Fibroblast of skin of right biceps (primary cell): ENCODE measurements at regions not wholly inside any gene's neighbourhood (a gene's known extent, or its start where the extent isn't known, plus 50 kb on each side); places are given as distances from the start of the nearest gene placed in this dataset.

Source experiments
- DNase-seq: peaks from one replicate; pipeline ENCODE4 v3.0.0-alpha.2; 2013

DNA sequence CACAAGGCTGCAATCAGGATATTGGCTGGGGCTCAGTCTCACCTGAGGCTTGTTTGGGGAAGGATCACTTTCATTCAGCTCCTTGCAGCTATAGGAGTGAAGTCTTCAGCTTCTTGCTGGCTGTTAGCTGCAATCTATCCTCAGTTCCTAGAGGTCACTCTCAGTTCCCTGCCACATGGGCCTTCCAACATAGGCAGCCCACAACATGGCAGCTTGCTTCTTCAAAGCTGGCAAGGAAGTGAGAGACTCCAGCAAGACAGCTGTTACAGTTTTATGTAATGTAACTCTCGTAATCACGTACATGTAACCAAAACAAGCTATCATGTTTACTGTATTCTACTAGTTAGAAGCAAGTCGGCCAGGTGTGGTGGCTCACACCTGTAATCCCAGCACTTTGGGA is 226.9 kb downstream of the CDC5L start:
- DNase-seq = no peak

DNA sequence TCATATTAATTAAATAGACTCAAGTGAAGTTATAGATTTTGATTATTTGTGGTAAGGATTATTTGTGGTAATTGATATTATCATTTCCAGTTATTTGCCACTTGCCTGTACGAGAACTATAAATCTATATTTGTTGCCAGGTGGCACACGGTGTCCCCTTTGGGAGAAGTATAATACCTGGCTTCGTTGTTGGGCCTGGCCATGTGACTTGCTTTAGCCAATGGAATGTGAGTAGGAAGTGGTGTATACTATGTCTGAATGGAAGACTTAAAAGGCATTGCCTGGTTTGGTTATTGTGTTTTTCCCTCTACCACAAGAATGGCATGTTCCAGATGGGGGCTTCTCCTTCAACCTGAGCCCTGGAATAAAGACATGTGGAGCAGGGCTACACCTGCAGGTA is 228.1 kb downstream of the CDC5L start:
- DNase-seq = no peak

DNA sequence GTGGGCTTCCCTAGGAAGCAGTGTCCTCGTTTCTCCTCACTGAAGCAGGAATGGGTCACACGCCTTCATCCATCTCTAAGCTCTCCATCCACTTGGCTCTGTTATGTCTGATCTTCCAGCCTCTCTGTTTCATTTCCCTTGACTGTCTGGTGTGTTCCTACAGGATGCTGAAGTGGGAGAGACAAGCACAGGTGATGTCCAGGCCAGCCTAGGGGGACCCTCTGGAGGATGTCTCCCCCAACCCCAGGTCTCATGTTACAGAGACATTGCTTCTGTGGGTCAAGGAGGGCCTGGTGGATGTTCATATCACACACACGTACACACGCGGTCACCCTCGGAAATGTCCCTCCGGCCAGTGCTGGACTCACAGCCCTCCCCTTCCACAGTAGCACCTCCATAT is 229.9 kb downstream of the CDC5L start:
- no peak for DNase-seq

DNA sequence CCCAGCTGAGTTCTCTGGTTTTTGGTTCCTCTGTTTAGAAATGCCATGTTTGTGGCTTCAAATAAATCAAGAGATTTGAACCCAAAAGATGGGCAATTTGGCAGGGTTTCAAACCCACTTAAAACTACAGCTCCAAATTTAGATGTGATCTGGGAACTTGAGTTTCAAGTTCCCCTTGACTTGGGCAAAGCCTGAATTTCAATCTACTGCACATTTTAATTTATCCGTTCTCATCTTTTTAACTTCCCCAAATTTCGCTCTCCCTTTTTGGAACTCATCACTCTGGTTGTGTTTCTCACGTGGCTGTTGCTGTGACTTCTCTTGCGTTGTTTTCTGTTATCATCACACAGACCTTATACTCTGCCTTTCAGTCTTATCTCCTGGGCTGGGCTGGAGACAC is 230.9 kb downstream of the CDC5L start:
- DNase-seq = no peak

DNA sequence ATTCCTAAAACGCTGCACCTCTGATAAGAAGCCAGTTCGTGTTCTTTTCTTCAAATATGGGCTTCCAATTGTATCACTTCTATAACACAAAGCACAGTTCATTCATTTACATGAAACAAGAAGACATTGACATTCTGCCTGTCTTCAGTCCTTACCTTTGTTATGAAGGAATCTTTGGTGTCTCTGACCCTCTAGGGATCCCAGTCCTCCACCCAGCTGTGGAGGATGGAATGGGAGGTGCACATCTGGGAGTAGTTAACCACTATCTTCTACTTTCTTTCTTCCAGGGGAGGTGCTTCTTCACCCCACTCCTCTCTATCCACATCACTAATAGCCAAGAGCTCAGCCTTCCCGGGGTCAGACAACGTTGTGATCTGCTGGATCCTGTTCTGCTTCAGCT is 233.4 kb downstream of the CDC5L start:
- DNase-seq = no peak

DNA sequence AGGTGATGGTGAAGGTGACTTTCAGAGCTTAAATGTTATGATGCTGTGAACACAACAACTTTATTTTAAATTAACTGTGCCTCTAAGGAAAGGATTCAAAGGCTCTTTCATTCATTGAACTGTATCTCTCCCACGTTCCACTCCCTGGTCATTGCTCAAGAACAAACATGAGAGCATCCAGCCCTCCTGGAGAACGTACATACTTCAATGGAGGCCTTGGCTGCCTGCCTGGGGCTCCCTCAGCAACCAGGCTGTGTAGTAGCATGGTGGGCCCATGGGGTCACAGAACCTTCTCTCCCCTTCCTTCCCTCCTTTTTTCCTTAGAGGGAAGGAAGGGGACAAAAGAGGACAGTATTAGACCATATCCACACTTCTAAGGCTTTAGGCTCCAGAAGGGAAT is 234.3 kb downstream of the CDC5L start:
- DNase-seq = no peak

DNA sequence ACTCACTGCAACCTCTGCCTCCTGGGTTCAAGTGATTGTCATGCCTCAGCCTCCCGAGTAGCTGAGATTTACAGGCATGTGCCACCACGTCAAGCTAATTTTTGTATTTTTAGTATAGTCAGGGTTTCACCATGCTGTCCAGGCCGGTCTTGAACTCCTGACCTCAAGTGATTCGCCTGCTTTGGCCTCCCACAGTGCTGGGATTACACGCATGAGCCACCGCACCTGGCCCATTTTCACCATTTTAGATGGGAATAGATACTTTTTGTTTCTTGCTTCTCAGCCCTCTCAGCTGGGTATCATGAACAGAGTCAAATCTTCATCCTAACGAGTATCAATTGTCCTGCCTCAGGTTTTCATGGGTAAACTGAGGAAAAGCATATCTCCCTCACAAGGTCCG is 235.0 kb downstream of the CDC5L start:
- no peak for DNase-seq

DNA sequence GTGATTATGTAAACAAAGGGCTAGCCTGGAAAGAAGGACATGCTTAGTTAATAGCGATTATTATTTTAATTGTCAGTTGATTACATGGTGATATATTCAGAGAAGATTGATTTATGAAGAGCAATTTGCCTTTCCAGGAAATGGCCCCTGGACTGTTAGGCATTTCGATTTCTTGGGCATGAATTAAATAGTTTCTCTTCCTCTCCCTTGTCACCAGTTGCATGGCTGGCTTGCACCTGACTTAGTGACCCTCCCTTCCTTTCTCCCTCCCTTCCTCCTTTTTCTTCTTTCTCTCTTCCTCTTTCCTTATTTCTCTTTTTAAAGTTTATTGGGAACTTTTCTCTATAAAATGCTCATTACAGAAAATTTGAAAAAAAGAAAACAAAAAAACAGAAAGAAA is 235.4 kb downstream of the CDC5L start:
- DNase-seq = no peak

DNA sequence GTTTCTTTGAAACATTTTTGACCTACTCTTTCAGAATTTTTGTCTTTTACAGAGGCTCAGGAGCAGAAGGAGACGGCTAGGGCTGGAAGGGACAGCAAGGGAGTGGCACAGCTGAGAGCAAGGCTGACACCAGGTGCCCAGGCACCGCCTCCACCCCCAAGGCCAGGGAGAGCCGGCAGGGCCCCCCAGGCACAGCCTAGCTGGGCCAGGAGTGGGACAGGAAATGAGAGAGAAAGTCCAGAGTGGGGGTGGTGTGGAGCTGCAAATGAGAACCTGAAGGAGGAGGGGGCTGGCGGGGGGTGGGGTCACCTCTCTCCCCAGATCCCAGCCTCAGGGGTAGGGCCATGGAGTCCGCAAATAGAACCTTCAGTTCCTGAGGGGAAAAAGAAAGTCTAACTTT is 236.7 kb downstream of the CDC5L start:
- DNase-seq = no peak

DNA sequence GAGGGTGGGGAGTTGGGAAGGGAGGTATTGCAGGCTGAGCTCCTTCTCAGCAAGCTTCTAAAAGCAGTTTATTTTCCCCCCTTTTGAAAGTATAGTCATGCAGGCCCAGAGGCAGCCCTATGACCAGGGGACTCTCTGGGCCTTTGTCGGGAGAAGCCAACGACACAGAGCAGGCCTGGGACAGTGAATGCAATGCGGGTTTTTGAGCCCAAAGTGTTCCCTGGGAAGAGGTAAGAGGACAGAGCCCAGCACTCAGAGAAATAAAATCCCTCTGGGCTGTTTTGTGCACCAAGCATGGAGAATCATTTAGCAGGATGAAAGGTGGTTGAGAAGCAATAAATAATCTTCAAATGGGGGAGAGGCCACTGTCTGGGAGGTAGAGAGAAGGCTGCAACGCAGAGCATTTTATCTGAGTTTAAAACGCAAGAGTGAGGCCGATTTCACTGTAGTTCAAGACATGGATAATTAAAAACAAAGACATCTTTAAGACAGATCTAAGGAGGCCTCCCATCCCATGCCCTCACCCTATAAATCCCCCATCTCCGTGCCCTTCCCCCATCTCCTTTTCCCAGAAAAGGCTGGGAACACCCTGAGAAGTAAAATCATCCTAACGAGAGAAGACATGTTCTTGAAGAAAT is 237.5 kb downstream of the CDC5L start:
- no peak for DNase-seq

DNA sequence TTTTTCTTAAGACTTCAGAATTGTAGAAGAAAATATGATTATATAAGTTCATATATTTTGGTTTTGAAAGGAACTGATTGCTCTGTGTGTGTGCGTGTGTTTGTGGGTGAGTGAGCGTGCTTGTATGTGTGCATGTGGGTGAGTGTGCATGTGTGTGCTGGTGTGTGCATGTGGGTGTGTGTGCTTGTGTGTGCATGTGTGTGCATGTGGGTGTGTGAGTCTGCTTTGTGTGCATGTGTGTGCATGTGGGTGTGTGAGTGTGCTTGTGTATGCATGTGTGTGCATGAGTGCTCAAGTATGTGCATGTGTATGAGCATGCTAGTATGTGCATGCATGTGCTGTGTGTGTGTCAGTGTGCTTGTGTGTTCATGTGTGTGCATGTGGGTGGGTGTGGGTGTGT is 238.5 kb downstream of the CDC5L start:
- DNase-seq = no peak

DNA sequence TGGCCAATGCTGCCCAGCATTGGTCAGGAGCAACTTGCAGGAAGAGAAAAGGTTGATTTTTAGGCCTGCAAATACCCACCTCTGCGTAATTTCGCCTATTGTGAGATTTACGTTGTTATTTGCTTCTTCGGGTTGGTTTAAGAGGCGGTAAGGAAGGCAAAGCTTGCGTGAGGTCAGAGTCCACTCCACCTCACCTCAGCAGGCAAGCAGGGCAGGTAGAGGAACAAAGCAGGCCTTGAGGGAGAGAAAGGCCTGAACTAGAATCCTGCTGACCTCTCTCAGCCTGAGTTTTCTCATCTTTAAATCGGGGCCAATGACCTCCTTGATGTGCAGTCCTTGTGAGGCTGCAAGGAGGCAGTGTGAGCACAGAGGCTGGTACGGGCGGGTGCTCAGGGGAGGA is 239.1 kb downstream of the CDC5L start:
- no peak for DNase-seq

DNA sequence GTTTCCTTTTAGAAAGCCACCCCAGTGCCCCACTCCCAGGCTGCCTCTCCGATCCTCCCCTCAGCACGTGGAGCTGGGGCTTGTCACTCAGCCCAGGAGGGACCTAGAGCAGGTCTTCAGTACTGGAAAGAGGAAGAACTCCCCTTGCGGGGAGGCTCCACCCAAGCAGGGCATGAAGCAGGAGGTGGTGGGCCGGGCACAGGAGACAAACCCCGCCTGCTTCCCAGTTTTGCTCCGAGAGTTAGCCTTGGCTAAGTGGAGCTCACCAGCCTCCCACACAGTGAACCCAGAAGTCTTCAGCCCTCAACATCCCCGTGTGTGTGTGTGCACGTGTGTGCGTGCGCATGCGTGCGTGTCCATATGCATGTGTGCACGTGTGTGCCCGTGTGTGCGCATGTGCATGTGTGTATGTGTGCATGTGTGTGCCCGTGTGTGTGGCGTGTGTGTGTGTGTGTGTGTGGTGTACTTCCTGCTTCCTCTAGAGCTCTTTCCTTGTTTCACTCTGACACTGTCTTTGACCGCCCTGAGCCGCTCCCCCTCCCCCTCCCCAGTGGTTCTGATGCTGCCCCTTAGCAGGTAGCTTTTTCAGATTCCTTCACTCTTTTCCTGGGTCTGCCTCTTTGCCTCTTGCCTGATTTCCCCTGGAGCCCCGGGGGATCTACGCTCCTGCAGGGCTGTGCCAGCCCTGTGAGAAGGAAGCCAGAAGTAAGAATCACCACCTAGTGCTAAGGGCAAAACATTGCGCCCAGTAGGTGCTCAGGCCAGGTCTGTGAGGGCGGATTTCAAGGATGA is 239.8 kb downstream of the CDC5L start:
- no peak for DNase-seq

DNA sequence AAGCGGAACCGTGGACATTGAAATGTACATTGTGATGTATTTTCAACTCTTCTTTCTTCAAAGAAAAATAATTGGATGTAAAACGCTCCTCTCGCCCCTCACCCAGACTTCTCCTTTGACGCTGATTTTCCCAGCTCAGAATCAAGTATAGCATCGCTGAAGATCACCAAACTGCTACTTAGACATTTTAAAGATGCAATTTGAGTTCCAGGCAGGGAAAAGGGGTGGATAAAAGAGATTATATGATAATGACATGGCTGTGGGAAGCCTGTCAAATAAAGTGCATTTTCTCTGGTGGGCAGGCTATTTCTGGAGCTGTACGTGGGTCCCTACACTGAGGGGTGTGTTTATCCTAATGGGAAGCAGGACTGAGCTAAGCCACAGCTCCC is 240.4 kb downstream of the CDC5L start:
- DNase-seq = no peak

DNA sequence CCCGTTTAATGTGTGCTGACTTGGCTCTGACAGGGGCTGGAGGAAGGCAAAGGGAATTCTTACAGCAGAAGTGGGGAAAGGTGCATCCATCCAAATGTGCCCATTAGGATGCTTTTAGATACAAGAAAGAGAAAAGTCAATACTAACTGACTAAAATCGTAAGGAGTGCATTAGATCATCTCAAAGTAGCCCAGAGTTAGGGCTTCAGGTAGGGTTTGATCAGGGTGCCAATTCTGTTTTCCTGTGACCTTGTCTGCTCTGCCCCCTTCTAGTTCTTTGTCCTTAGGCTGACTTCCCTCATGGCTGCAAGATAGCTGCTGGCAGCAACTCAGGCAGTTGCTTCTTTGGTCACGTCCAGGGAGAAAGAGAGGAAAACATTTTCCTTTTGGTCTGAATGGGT is 240.8 kb downstream of the CDC5L start:
- DNase-seq = no peak

DNA sequence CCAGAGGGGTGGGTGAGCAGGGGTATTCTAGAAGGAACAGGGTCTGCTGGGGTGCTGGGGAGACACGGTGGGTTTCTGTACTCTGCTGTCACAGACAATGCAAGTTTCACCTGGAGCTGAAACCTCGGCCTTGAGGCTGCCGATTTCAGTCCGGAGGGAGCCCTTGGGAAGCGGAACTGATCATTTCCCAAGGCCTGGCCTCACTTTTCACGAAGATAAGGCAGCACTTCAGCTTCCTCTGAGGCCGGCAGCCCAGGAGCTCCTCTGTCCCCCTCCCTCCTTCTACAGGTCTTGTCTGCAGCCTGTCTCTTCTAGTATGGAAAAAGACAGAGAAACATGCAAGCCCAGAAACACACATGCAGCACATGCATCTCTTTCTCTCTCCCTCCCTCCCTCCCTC is 242.1 kb downstream of the CDC5L start:
- DNase-seq = no peak

DNA sequence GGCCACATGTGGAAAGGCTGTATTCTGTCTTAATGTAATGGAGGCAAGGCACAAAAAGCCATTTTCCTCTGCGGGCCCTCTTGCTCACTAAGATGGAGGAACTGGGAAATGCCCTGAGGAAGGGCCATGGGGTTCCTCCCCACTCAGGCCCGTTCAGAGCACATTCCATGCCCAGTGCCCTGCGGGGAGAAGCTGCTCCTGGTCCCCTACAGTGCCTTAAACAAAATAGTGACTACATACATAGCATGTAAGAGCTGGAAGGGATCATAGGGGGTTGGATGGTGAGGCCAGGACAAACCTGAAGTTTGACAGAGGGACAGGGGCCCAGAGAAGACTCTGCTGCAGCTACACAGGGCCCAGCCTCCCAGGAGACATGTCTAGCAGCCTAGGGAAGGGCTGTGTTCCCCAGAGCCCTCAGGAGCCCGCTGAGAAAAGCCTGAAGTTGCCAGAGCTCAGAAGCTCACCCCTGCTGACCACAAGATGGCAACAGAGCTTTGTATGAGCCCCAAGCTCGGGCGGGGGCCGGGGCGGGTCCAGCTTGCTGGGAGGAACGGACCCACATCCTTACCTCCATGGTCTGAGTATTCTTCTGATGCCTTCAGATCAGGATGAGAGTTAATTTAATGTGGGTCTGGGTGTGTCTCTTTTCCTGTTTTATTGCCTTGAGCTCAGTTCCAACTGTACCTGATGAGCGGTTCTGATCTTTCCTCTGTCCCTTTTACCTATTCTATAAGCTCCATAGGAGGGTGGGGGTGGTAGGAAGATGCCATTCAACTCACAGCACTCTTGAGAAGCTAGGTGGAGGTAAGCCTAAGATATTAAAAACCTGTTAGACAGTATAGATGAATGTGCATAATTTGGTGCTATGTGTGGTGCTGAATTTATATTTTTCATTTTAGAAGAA is 242.9 kb downstream of the CDC5L start:
- peak; percentile 71 for DNase-seq

DNA sequence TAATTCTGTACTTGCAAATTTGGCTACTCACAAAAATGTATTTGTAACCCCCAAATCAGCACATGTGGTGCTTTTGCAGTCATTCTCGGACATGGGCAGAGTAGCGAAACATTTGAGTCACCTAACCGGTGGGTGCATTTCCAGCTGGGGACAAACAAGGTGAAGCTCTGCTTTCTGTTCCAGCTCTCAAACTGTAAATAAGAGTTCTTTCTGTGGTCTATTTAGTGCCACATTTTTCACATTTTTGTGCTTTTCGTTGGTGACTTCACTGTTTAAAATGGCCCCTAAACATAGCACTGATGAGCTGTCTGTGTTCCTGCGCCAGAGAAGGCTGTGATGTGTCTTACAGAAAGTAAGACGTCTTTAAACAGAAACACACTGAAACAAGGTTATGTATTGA is 244.5 kb downstream of the CDC5L start:
- DNase-seq = peak; percentile 33

DNA sequence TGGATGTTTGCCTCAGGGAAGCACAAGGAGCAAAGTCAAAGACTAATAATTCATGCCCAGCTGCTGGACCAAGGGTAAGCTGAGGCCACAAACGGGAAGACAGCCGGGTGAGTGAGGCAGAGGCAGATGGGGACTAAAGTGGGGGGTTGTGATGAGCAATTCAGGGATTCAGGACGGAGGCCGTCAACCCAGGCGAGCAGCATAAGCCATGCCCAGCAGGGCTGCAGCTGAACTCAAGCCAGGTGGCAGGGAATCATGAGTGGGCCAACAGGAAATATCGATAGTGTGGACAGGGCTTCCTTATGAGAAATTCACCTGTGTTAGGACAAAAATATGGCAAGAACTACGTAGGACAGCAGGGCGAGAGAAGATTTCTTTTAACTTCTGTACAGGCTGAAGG is 246.8 kb downstream of the CDC5L start:
- no peak for DNase-seq

DNA sequence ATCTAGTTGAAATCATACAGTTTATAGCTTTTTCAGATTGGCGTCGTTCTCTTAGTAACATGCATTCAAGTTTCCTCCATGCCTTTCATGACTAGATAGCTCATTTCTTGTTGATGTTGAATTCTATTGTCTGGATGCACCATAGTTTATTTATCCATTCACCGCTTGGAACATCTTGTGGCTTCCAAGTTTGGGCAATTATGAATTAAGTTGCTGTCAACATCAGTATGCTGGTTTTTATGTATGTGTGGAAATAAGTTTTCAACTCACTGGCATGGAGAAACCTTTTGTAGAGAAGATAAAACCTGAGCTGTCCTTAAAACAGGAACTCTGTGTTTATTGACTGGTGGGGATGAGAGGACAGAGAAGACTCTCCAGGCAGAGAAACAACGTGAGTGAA is 248.0 kb downstream of the CDC5L start:
- no peak for DNase-seq

DNA sequence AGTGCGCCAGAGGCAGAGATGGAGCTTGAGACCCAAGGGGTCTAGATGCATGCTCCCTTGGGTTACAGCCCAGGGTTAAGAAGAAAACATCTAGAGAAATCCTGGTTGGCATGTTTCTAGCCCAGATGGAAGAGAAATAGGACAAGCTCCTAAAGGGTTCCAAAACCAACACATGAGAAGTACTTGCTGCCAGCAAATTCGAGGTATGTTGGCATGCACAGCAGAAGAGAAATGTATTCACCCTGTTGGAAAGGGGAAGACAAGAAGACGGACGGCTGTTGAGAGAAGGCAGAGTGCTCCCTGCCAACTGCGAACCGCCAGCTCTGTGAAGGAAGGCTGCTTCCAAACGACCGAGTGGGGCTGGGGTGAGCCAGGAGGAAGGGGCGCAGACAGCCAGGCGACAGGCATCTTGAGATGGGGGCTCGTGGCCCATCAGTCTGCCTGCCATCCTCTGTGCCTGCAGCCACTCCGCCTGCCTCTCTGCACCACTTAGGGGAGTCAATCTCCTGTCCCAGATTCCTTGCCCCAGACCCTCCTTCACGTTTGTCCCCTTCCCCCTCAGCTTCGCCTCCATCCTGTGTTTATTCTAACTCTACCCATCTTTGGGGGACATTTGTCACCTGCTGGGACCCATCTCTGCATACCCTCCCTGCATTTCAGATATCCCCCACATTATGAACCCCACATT is 249.2 kb downstream of the CDC5L start:
- DNase-seq = no peak

DNA sequence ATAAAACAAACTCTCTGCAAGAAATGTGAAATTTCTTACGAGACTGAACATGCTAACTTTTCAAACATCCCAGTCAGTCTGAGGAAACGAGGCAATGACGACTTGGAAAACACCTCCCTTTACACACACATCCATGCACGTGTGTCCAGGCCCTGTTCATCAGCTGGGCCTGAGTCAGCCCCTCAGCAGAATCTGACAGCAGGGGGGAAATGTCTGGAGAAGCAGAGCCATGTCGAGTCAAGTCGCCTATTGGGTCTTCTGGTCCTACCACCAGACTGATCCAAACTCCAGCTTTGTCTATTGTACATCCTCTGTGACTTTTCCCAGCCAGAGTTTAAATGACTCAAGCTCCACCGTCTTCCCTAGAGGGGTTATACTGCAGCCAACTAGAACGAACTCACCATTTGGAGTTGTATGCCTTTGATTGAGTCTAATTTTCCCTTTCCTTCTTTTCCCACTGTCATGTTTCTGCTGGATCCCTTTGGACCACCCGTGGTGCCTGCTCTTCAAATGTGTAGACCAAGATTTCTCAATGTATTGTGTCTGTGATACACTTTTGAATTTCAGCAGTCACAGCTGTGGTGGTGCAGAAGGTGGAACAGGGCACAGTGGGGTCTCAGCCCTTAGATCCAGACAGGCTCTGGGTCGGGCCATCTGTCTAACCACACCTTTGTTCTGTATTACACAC is 254.0 kb downstream of the CDC5L start:
- peak; percentile 83 for DNase-seq

DNA sequence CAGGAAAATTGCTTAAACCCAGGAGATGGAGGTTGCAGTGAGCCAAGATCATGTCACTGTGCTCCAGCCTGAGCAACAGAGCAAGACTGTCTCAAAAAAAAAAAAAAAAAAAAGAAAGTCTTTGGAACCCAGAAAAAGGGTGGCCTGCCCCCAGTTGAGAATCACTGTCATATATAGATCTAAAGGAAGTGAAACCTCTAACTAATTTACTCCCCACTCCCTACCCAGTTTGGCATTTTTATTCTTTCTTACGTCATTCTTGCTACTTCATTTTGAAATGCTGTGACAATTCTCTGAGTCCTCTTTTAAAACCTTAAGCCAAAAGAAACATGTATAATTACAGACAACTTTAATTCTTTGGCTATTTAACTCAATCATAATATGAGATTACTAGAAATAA is 254.8 kb downstream of the CDC5L start:
- no peak for DNase-seq
